ENCODE measurements at regions not wholly inside any gene's neighbourhood (a gene's known extent, or its start where the extent isn't known, plus 50 kb on each side); places are given as distances from the start of the nearest gene placed in this dataset.

GRCh38 chr2:34519659-34520058, 920.6 kb upstream of the FAM98A start:
- TF ChIP-seq CTCF (IDR thresholded peaks at IDR 0.05) (no peak), CREM (CRISPR knock-in tag; IDR thresholded peaks at IDR 0.05) (no peak), PRDM15 (CRISPR knock-in tag; IDR thresholded peaks at IDR 0.05) (no peak), NFYB (CRISPR knock-in tag; conservative IDR thresholded peaks at IDR 0.05; ENCODE audit: low read depth) (no peak), CREB1 (CRISPR knock-in tag; IDR thresholded peaks at IDR 0.05) (no peak), TP53 (CRISPR knock-in tag; IDR thresholded peaks at IDR 0.05) (no peak), SP1 (CRISPR knock-in tag; conservative IDR thresholded peaks at IDR 0.05) (no peak), HMGXB4 (CRISPR knock-in tag; IDR thresholded peaks at IDR 0.05) (no peak), NR2C2 (CRISPR knock-in tag; IDR thresholded peaks at IDR 0.05) (no peak), ESRRA (CRISPR knock-in tag; IDR thresholded peaks at IDR 0.05; ENCODE audit: borderline replicate concordance) (no peak), ZNF232 (CRISPR knock-in tag; IDR thresholded peaks at IDR 0.05) (no peak)

Measured in WTC11 (cell line).